ENCODE measurements at regions not wholly inside any gene's neighbourhood (a gene's known extent, or its start where the extent isn't known, plus 50 kb on each side); places are given as distances from the start of the nearest gene placed in this dataset.

GRCh38 chr11:45551191-45551713, 114.2 kb downstream of the CHST1 start:
- Mint-ChIP-seq H3K4me1 (ENCODE audit: low read depth) (no peaks in the 10 kb centered on the region), H3K36me3 (ENCODE audit: low read depth) (no peaks in the 10 kb centered on the region), H3K9me3 (no peaks in the 10 kb centered on the region), H3K27ac (no peak overlapping the region), H3K4me3 (no peak overlapping the region), H3K27me3 (ENCODE audit: low read depth) (peaks cover 2% of the 10 kb centered on the region)
- DNase-seq, result no peak
- CTCF ChIA-PET, result no interaction called here
- intact Hi-C loops (cut with micrococcal nuclease), result no loop called here

- no peaks in the 10 kb centered on the region for H3K4me1 Mint-ChIP-seq (ENCODE audit: low read depth)
- no peaks in the 10 kb centered on the region for H3K36me3 Mint-ChIP-seq (ENCODE audit: low read depth)
- no peak overlapping the region for H3K4me3 Mint-ChIP-seq
- intact Hi-C loops (cut with micrococcal nuclease), result no loop called here
- CTCF ChIA-PET, result no interaction called here
- no peak overlapping the region for H3K27ac Mint-ChIP-seq
- no peak for DNase-seq
- no peaks in the 10 kb centered on the region for H3K9me3 Mint-ChIP-seq
- peaks cover 5% of the 10 kb centered on the region for H3K27me3 Mint-ChIP-seq (ENCODE audit: low read depth)
Observed at GRCh38 chr11:45549257-45549656, 116.2 kb downstream of the CHST1 start.

GRCh38 chr11:45546366-45546765, 119.1 kb downstream of the CHST1 start:
- Mint-ChIP-seq H3K4me1 (ENCODE audit: low read depth) (no peaks in the 10 kb centered on the region), H3K4me3 (no peak overlapping the region), H3K27me3 (ENCODE audit: low read depth) (peaks cover 8% of the 10 kb centered on the region), H3K27ac (no peak overlapping the region), H3K36me3 (ENCODE audit: low read depth) (no peaks in the 10 kb centered on the region), H3K9me3 (no peaks in the 10 kb centered on the region)
- intact Hi-C loops (cut with micrococcal nuclease), result no loop called here
- DNase-seq, result no peak
- CTCF ChIA-PET, result no interaction called here

GRCh38 chr11:45544826-45545225, 120.6 kb downstream of the CHST1 start:
- no peak overlapping the region for H3K4me3 Mint-ChIP-seq
- no peaks in the 10 kb centered on the region for H3K4me1 Mint-ChIP-seq (ENCODE audit: low read depth)
- no peaks in the 10 kb centered on the region for H3K9me3 Mint-ChIP-seq
- peaks cover 11% of the 10 kb centered on the region for H3K27me3 Mint-ChIP-seq (ENCODE audit: low read depth)
- DNase-seq, result no peak
- CTCF ChIA-PET, result no interaction called here
- H3K27ac Mint-ChIP-seq, result no peak overlapping the region
- intact Hi-C loops (cut with micrococcal nuclease), result no loop called here
- no peaks in the 10 kb centered on the region for H3K36me3 Mint-ChIP-seq (ENCODE audit: low read depth)

- peak; percentile 35 for DNase-seq
- Mint-ChIP-seq H3K27ac (no peak overlapping the region), H3K4me3 (no peak overlapping the region), H3K4me1 (ENCODE audit: low read depth) (no peaks in the 10 kb centered on the region), H3K9me3 (no peaks in the 10 kb centered on the region), H3K27me3 (ENCODE audit: low read depth) (peaks cover 11% of the 10 kb centered on the region), H3K36me3 (ENCODE audit: low read depth) (no peaks in the 10 kb centered on the region)
- intact Hi-C loops (cut with micrococcal nuclease), result no loop called here
- CTCF ChIA-PET, result no interaction called here
Observed at GRCh38 chr11:45543808-45544422, 121.5 kb downstream of the CHST1 start.

- no peaks in the 10 kb centered on the region for H3K4me1 Mint-ChIP-seq (ENCODE audit: low read depth)
- H3K9me3 Mint-ChIP-seq, result no peaks in the 10 kb centered on the region
- no peak overlapping the region for H3K4me3 Mint-ChIP-seq
- H3K27me3 Mint-ChIP-seq (ENCODE audit: low read depth), result peaks cover 11% of the 10 kb centered on the region
- intact Hi-C loops (cut with micrococcal nuclease), result no loop called here
- no peak overlapping the region for H3K27ac Mint-ChIP-seq
- DNase-seq, result no peak
- no peaks in the 10 kb centered on the region for H3K36me3 Mint-ChIP-seq (ENCODE audit: low read depth)
- CTCF ChIA-PET, result no interaction called here
Observed at GRCh38 chr11:45543081-45543480, 122.3 kb downstream of the CHST1 start.

GRCh38 chr11:45541693-45542434, 123.6 kb downstream of the CHST1 start:
- CTCF ChIA-PET, result interaction anchor here (0.8 kb wide), 1 partner anchor 9 kb away, joined by 3 read pairs; no protein-coding TSS in a partner anchor
- no peak overlapping the region for H3K4me3 Mint-ChIP-seq
- H3K27ac Mint-ChIP-seq, result no peak overlapping the region
- intact Hi-C loops (cut with micrococcal nuclease), result no loop called here
- no peak for DNase-seq
- H3K27me3 Mint-ChIP-seq (ENCODE audit: low read depth), result peaks cover 10% of the 10 kb centered on the region
- H3K36me3 Mint-ChIP-seq (ENCODE audit: low read depth), result no peaks in the 10 kb centered on the region
- H3K4me1 Mint-ChIP-seq (ENCODE audit: low read depth), result no peaks in the 10 kb centered on the region
- no peaks in the 10 kb centered on the region for H3K9me3 Mint-ChIP-seq

- no peaks in the 10 kb centered on the region for H3K36me3 Mint-ChIP-seq (ENCODE audit: low read depth)
- CTCF ChIA-PET, result interaction anchor here (0.6 kb wide), 1 partner anchor 287 kb away, joined by 4 read pairs; no protein-coding TSS in a partner anchor
- no peak for DNase-seq
- H3K27me3 Mint-ChIP-seq (ENCODE audit: low read depth), result peaks cover 9% of the 10 kb centered on the region
- H3K4me3 Mint-ChIP-seq, result no peak overlapping the region
- intact Hi-C loops (cut with micrococcal nuclease), result no loop called here
- no peaks in the 10 kb centered on the region for H3K4me1 Mint-ChIP-seq (ENCODE audit: low read depth)
- H3K27ac Mint-ChIP-seq, result no peak overlapping the region
- H3K9me3 Mint-ChIP-seq, result no peaks in the 10 kb centered on the region
Observed at GRCh38 chr11:45538939-45539338, 126.5 kb downstream of the CHST1 start.

GRCh38 chr11:45538363-45538762, 127.1 kb downstream of the CHST1 start:
- no peaks in the 10 kb centered on the region for H3K4me1 Mint-ChIP-seq (ENCODE audit: low read depth)
- intact Hi-C loops (cut with micrococcal nuclease), result no loop called here

GRCh38 chr11:45537614-45538013, 127.8 kb downstream of the CHST1 start:
- intact Hi-C loops (cut with micrococcal nuclease), result no loop called here
- Mint-ChIP-seq H3K9me3 (no peaks in the 10 kb centered on the region), H3K4me1 (ENCODE audit: low read depth) (no peaks in the 10 kb centered on the region), H3K4me3 (no peak overlapping the region), H3K36me3 (ENCODE audit: low read depth) (no peaks in the 10 kb centered on the region), H3K27ac (no peak overlapping the region), H3K27me3 (ENCODE audit: low read depth) (peaks cover 13% of the 10 kb centered on the region)
- no peak for DNase-seq
- CTCF ChIA-PET, result interaction anchor here (1.2 kb wide), 1 partner anchor 234 kb away, joined by 4 read pairs; no protein-coding TSS in a partner anchor

More at GRCh38 chr11:45538363-45538762, 127.1 kb downstream of the CHST1 start:
- H3K36me3 Mint-ChIP-seq (ENCODE audit: low read depth), result no peaks in the 10 kb centered on the region
- H3K27me3 Mint-ChIP-seq (ENCODE audit: low read depth), result peaks cover 10% of the 10 kb centered on the region
- H3K9me3 Mint-ChIP-seq, result no peaks in the 10 kb centered on the region
- no peak overlapping the region for H3K27ac Mint-ChIP-seq
- no peak overlapping the region for H3K4me3 Mint-ChIP-seq
- no peak for DNase-seq
- CTCF ChIA-PET, result interaction anchor here (0.6 to 1.2 kb wide), 2 partner anchors 233 to 287 kb away, joined by 4 read pairs; no protein-coding TSS in a partner anchor

- H3K9me3 Mint-ChIP-seq, result no peaks in the 10 kb centered on the region
- CTCF ChIA-PET, result interaction anchor here (1.1 kb wide), 1 partner anchor 237 kb away, joined by 3 read pairs; no protein-coding TSS in a partner anchor
Observed at GRCh38 chr11:45535033-45535432, 130.4 kb downstream of the CHST1 start.

GRCh38 chr11:45534132-45534531, 131.3 kb downstream of the CHST1 start:
- peaks cover 10% of the 10 kb centered on the region for H3K27me3 Mint-ChIP-seq (ENCODE audit: low read depth)
- no peaks in the 10 kb centered on the region for H3K4me1 Mint-ChIP-seq (ENCODE audit: low read depth)
- intact Hi-C loops (cut with micrococcal nuclease), result no loop called here
- CTCF ChIA-PET, result no interaction called here
- DNase-seq, result no peak
- H3K9me3 Mint-ChIP-seq, result no peaks in the 10 kb centered on the region
- H3K36me3 Mint-ChIP-seq (ENCODE audit: low read depth), result no peaks in the 10 kb centered on the region
- no peak overlapping the region for H3K27ac Mint-ChIP-seq
- no peak overlapping the region for H3K4me3 Mint-ChIP-seq

More at GRCh38 chr11:45535033-45535432, 130.4 kb downstream of the CHST1 start:
- Mint-ChIP-seq H3K36me3 (ENCODE audit: low read depth) (no peaks in the 10 kb centered on the region), H3K27me3 (ENCODE audit: low read depth) (peaks cover 10% of the 10 kb centered on the region), H3K4me1 (ENCODE audit: low read depth) (no peaks in the 10 kb centered on the region), H3K27ac (no peak overlapping the region), H3K4me3 (no peak overlapping the region)
- DNase-seq, result no peak
- intact Hi-C loops (cut with micrococcal nuclease), result no loop called here

All from activated naive CD4-positive, alpha-beta T cell treated with anti-CD3 and anti-CD28 coated beads for 36 hours (primary cell).